Progenitor cell of endocrine pancreas (in vitro differentiated cells): ENCODE measurements at regions not wholly inside any gene's neighbourhood (a gene's known extent, or its start where the extent isn't known, plus 50 kb on each side); places are given as distances from the start of the nearest gene placed in this dataset.
A peak's percentile ranks its signal among the peaks of the same experiment; 100 is the strongest.

ENCODE experiments used
- DNase-seq: peaks from one replicate; pipeline ENCODE4 v3.0.0; 2021; ENCODE audit warnings: low spot score; ENCODE audit not compliant: unreplicated experiment
- H3K27ac Mint-ChIP-seq: 2 replicates; pipeline ENCODE4 v1.8.0; 2021; ENCODE audit warnings: mild to moderate bottlenecking, moderate library complexity, mixed read lengths
- H3K27me3 Mint-ChIP-seq: 2 replicates; pipeline ENCODE4 v1.8.0; 2021; ENCODE audit warnings: mixed read lengths
- H3K36me3 Mint-ChIP-seq: 2 replicates; pipeline ENCODE4 v1.8.0; 2022; ENCODE audit warnings: mixed read lengths; ENCODE audit not compliant: insufficient read depth
- H3K4me1 Mint-ChIP-seq: 2 replicates; pipeline ENCODE4 v1.8.0; 2021; ENCODE audit warnings: low read depth, mixed read lengths
- H3K4me3 Mint-ChIP-seq: 2 replicates; pipeline ENCODE4 v1.8.0; 2021; ENCODE audit warnings: low read depth, mild to moderate bottlenecking, moderate library complexity, mixed read lengths
- H3K9me3 Mint-ChIP-seq: 2 replicates; pipeline ENCODE4 v1.8.0; 2021; ENCODE audit warnings: low read depth, mixed read lengths
- CTCF ChIP-seq: fragments of 200-600 bp; sonication (generic); IDR thresholded peaks from one replicate; pipeline ENCODE4 v1.5.0; 2021; ENCODE audit warnings: antibody characterized with exemption, mild to moderate bottlenecking; ENCODE audit not compliant: unreplicated experiment

- Mint-ChIP-seq H3K36me3 (no peaks in the 10 kb centered on the region), H3K4me1 (peaks cover 4% of the 10 kb centered on the region)
- no peak for TF ChIP-seq CTCF
Observed at GRCh38 chr9:110068212-110068611, 139.7 kb downstream of the C9orf152 start.

GRCh38 chr9:110069326-110070248 lies 138.4 kb downstream of the C9orf152 start:
- Mint-ChIP-seq H3K27ac (no peak overlapping the region), H3K4me3 (no peak overlapping the region), H3K4me1 (peaks cover 10% of the 10 kb centered on the region), H3K27me3 (peaks cover 31% of the 10 kb centered on the region), H3K9me3 (no peaks in the 10 kb centered on the region), H3K36me3 (no peaks in the 10 kb centered on the region)
- no peak for DNase-seq
- no peak for TF ChIP-seq CTCF

More at GRCh38 chr9:110068212-110068611, 139.7 kb downstream of the C9orf152 start:
- no peak overlapping the region for H3K27ac Mint-ChIP-seq
- no peaks in the 10 kb centered on the region for H3K9me3 Mint-ChIP-seq
- no peak overlapping the region for H3K4me3 Mint-ChIP-seq
- no peak for DNase-seq
- H3K27me3 Mint-ChIP-seq: peaks cover 35% of the 10 kb centered on the region

- no peak for TF ChIP-seq CTCF
- peak overlapping the region; percentile 57 for H3K27ac Mint-ChIP-seq
- no peak for DNase-seq
- no peaks in the 10 kb centered on the region for H3K9me3 Mint-ChIP-seq
- H3K4me3 Mint-ChIP-seq: no peak overlapping the region
- H3K36me3 Mint-ChIP-seq: no peaks in the 10 kb centered on the region
- peaks cover 13% of the 10 kb centered on the region for H3K4me1 Mint-ChIP-seq
- H3K27me3 Mint-ChIP-seq: peaks cover 25% of the 10 kb centered on the region
Observed at GRCh38 chr9:110072597-110073355, 135.2 kb downstream of the C9orf152 start.

- Mint-ChIP-seq H3K9me3 (no peaks in the 10 kb centered on the region), H3K36me3 (no peaks in the 10 kb centered on the region), H3K27ac (no peak overlapping the region), H3K4me1 (peaks cover 11% of the 10 kb centered on the region), H3K4me3 (no peak overlapping the region), H3K27me3 (peaks cover 25% of the 10 kb centered on the region)
- no peak for TF ChIP-seq CTCF
- no peak for DNase-seq
Observed at GRCh38 chr9:110073356-110073905, 134.5 kb downstream of the C9orf152 start.
